HepG2 (cell line): ENCODE measurements at regions not wholly inside any gene's neighbourhood (a gene's known extent, or its start where the extent isn't known, plus 50 kb on each side); places are given as distances from the start of the nearest gene placed in this dataset.

Experiments
- ELF1 ChIP-seq: sonication (generic); formaldehyde crosslinking; IDR thresholded peaks from 2 replicates; pipeline ENCODE4 v1.4.0; 2020; ENCODE audit warnings: missing genetic modification reagents
- HCFC1 ChIP-seq: fragments of 150-350 bp; IDR thresholded peaks from 2 replicates; pipeline ENCODE4 v1.6.1; 2014; ENCODE audit warnings: low read depth, low read length
- JUN ChIP-seq: sonication (generic); formaldehyde crosslinking; IDR thresholded peaks from 2 replicates; pipeline ENCODE4 v1.4.0; 2020; ENCODE audit warnings: mild to moderate bottlenecking, missing genetic modification reagents
- SRY ChIP-seq: sonication (generic); formaldehyde crosslinking; IDR thresholded peaks from 2 replicates; pipeline ENCODE4 v1.8.0; 2022; ENCODE audit warnings: mild to moderate bottlenecking, missing genetic modification reagents
- ZNF235 ChIP-seq: sonication (generic); formaldehyde crosslinking; IDR thresholded peaks from 2 replicates; pipeline ENCODE4 v1.8.1; 2023; ENCODE audit warnings: mild to moderate bottlenecking, missing genetic modification reagents, borderline replicate concordance
- ZZZ3 ChIP-seq: sonication (generic); formaldehyde crosslinking; IDR thresholded peaks from 2 replicates; pipeline ENCODE4 v1.4.0; 2020; ENCODE audit warnings: missing genetic modification reagents, mild to moderate bottlenecking, borderline replicate concordance
- TF ChIP-seq, protein P1 (sequence below): fragments of 450-650 bp; IDR thresholded peaks from 2 replicates; pipeline ENCODE4 v1.6.1; 2017; ENCODE audit warnings: mild to moderate bottlenecking
- TF ChIP-seq, protein P2 (sequence below): sonication (generic); formaldehyde crosslinking; conservative IDR thresholded peaks from 2 replicates; pipeline ENCODE4 v1.4.0; 2020; ENCODE audit warnings: missing genetic modification reagents
- TF ChIP-seq, protein P3 (sequence below): sonication (generic); formaldehyde crosslinking; IDR thresholded peaks from 2 replicates; pipeline ENCODE4 v1.8.0; 2022; ENCODE audit warnings: mild to moderate bottlenecking, missing genetic modification reagents, moderate library complexity

DNA sequence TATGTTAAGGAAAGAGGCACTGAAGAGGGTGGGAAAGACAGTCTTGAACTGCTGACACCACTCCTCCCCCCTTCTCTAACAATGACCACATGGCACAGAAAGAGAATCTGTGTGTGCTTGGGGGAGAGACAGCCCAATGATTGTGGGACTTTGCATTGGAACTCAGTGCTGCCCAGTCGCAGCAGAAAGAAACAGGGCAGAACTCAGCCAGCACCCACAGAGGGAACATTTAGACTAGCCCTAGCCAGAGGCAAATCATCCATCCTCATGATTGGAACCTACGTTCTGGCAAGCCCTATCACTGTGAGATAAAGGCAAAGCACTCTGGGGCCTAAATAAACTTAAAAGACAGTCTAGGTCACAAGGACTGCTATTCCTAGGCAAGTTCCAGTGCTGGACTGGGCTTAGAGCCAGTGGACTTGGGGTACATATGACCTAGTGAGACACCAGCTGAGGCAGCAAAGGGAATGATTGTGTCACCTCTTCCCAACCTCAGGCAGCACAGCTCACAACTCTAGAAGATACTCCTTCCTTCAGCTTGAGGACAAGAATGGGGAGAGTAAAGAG is 132.8 kb upstream of the S100G start (continued):
- TF ChIP-seq, protein P1, sequence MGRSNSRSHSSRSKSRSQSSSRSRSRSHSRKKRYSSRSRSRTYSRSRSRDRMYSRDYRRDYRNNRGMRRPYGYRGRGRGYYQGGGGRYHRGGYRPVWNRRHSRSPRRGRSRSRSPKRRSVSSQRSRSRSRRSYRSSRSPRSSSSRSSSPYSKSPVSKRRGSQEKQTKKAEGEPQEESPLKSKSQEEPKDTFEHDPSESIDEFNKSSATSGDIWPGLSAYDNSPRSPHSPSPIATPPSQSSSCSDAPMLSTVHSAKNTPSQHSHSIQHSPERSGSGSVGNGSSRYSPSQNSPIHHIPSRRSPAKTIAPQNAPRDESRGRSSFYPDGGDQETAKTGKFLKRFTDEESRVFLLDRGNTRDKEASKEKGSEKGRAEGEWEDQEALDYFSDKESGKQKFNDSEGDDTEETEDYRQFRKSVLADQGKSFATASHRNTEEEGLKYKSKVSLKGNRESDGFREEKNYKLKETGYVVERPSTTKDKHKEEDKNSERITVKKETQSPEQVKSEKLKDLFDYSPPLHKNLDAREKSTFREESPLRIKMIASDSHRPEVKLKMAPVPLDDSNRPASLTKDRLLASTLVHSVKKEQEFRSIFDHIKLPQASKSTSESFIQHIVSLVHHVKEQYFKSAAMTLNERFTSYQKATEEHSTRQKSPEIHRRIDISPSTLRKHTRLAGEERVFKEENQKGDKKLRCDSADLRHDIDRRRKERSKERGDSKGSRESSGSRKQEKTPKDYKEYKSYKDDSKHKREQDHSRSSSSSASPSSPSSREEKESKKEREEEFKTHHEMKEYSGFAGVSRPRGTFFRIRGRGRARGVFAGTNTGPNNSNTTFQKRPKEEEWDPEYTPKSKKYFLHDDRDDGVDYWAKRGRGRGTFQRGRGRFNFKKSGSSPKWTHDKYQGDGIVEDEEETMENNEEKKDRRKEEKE = no peak
- no peak for TF ChIP-seq ELF1 (CRISPR knock-in tag)
- TF ChIP-seq HCFC1 = no peak
- no peak for TF ChIP-seq SRY (CRISPR knock-in tag)
- TF ChIP-seq, protein P2, sequence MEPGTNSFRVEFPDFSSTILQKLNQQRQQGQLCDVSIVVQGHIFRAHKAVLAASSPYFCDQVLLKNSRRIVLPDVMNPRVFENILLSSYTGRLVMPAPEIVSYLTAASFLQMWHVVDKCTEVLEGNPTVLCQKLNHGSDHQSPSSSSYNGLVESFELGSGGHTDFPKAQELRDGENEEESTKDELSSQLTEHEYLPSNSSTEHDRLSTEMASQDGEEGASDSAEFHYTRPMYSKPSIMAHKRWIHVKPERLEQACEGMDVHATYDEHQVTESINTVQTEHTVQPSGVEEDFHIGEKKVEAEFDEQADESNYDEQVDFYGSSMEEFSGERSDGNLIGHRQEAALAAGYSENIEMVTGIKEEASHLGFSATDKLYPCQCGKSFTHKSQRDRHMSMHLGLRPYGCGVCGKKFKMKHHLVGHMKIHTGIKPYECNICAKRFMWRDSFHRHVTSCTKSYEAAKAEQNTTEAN (CRISPR knock-in tag) = no peak
- TF ChIP-seq, protein P3, sequence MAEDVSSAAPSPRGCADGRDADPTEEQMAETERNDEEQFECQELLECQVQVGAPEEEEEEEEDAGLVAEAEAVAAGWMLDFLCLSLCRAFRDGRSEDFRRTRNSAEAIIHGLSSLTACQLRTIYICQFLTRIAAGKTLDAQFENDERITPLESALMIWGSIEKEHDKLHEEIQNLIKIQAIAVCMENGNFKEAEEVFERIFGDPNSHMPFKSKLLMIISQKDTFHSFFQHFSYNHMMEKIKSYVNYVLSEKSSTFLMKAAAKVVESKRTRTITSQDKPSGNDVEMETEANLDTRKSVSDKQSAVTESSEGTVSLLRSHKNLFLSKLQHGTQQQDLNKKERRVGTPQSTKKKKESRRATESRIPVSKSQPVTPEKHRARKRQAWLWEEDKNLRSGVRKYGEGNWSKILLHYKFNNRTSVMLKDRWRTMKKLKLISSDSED (CRISPR knock-in tag) = no peak
- no peak for TF ChIP-seq ZNF235 (CRISPR knock-in tag)
- TF ChIP-seq JUN (CRISPR knock-in tag) = no peak
- TF ChIP-seq ZZZ3 (CRISPR knock-in tag) = no peak
